Endometrium (tissue), 2 donors: ENCODE measurements at regions not wholly inside any gene's neighbourhood (a gene's known extent, or its start where the extent isn't known, plus 50 kb on each side); places are given as distances from the start of the nearest gene placed in this dataset.
"Not testable (repeated sequence)": the region's sequence is repeated elsewhere in the genome, so short reads cannot be mapped to it uniquely, and the experiment has no call there.

Experiments
- FAIRE-seq: peaks from 2 replicates; lab custom pipeline; 2012; peaks lifted over from hg19 to GRCh38; lab: Jason Lieb, UNC
- donor health status: control.
- donor health status: control.

DNA sequence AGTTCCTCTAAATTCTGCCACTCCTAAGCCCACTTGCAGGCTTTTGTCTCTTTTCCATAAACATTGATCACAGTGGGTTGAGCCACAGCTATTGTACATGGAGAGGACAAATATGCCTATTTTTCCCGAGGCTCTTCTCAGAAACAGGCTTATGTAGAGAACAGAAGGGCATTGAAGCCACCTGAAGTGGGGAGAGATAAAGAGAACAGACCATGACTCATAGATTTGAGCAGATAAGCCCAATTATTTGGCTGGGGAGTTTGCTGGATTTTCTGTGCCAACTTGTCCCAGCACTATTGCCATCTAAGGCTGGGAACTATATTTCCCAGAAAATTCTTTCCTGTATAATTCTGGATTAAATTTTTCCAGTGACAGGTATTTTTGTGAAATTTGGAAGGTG, 446.1 kb upstream of the RPS6KA3 start:
- FAIRE-seq, result no peak

DNA sequence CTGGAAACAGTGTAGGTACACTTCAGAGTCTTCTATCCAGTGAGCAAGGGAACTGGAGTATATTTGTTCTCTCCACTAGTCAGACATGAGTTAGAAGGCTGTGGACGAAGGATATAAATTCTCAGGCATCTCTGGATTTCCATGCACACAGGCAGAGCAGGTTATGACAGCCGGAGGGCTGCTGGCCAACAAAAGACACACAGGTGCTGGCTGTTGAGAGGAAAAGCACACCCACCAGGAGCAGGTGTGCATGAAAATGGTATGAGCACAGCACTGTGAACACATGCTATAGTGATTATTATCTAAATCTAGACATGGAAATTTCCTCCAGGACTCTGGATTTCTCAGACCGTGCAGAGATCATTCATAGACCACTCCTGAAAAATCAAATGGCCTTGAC, 444.7 kb upstream of the RPS6KA3 start:
- no peak for FAIRE-seq

DNA sequence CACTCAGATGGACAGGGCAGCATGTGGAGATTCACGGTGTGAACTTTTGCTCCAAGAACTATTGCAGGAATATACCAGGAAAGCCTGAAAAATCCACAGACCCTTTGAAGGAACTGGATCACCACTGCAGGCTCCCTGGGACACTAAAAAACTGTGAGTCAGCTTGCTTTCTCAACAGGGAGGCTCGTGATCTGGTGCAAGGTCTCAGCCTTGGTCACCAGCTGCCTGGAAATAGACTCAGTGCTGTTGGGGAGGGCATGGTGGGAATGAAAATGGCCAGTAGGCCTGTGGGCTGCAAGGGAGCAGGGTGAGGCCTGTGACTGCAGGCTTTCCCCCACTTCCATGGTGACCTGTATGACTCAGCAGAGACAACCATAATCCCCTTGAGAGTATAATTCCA, 426.4 kb upstream of the RPS6KA3 start:
- no peak for FAIRE-seq

DNA sequence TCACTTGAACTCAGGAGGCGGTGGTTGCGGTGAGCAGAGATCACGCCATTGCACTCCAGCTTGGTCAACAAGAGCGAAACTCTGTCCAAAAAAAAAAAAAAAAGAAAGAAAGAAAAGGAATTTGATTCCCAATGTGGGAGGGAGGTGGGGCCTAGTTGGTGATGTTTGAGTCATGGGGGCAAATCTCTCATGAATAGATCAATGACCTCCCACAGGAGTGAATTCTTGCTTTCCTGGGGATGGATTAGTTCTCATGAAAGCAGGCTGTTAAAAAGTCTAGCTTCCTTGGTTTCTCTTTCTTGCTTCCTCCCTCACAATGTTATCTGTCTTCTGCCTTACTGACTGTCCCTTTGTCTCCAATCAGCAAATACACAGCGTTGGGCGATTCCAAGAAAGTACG, 419.5 kb upstream of the RPS6KA3 start:
- FAIRE-seq, result no peak

DNA sequence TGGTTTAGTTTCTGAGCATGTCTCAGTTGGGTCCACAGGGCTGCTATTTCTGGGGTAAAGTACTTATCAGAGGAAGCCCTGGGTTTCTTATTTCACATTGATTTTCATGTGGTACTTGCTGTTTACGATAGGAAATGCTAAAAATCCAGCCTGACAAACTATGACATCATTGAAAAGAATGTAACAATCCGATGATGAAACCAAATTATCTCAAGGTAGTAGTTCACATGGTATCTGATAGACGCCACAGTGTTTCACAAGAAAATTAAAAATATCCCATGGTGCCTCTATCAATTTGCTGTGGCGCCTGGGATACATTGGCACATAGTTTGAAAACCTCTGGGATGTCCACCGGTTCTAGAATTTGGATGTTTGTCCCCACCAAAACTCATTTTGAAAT, 418.9 kb upstream of the RPS6KA3 start:
- no peak for FAIRE-seq

DNA sequence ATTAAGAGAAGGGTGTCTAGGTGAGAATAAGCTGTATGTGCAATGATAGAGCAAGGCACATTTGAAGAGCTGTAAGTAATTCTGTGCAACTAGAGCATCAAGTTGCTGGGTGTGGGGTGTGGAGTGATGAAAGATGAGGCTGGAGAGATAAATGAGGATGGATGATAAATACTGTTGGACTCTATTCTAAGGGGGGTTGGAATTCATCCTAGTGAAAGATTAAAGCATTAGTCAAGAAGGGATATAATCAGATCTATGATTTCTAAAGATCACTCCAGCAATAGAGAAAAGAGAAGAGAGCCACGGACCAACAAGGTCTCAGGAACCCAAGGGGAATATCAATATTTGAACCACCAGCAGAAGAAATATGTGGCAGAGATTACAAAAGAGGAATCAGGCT, 415.0 kb upstream of the RPS6KA3 start:
- FAIRE-seq, result no peak

DNA sequence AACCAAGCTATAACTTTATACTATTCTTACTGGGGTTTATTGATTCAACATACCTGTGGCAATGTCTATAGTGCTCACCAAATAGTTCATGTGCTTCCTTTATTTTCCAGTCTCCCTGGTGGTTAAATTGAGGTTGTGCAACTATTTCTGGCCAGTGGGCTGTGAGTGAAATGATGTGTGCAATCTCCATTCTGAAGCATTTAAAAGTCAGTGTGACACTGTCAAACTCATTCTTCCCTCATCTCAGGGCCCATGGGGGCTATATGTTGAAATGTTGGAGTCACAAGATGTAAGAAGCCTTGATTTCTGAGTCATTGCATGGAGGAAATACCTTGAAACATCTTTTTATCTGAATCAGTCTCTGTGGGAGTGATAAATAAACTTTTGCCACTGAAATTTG, 414.3 kb upstream of the RPS6KA3 start:
- FAIRE-seq, result no peak

DNA sequence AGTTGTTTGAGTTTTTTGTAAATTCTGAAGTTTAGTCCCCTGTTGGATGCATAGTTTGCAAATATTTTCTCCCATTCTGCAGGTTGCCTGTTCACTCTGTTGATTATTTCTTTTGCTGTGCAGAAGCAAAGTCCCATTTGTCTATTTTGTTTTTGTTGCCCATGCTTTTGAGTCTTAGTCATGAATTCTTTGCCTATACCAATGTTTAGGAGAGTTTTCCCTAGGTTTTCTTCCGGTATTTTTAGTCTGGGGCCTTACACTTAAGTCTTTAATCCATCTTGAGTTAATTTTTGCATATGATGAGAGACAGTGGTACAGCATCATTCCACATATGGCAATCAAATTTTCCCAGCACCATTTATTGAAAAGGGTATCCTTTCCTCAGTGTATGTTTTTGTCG, 405.8 kb upstream of the RPS6KA3 start:
- no peak for FAIRE-seq

DNA sequence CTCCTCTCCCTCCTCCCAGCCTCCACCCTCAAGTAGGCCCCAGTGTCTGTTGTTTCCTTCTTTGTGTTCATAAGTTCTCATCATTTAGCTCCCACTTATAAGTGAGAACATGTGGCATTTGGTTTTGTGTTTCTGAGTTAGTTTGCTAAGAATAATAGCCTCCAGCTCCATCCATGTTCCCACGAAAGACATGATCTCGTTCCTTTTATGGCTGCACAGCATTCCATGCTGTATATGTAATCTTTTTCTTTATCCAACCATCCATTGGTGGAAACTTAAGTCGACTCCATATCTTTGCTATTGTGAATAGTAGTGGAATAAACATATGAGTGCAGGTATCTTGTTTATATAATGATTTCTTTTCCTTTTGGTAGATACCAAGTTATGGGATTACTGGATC, 405.0 kb upstream of the RPS6KA3 start:
- FAIRE-seq, result not testable (repeated sequence)

DNA sequence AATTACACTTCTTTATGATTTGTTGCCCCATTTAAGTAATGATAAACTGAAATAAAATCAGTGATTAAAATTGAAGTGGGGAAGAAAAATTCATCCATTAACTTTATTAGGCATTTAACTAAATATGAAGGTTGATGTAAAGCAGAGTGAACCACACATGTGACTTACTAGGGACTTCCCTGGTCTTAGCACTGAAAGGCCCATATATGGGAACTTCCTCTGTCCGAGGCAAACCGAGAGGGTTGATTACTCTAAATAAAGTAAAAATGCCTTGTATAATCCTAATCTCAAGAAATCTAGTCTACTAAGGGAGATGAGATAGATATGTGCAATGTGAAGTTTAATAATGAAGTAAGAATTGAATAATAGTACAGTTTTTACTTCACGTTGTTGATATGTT, 403.9 kb upstream of the RPS6KA3 start:
- no peak for FAIRE-seq

DNA sequence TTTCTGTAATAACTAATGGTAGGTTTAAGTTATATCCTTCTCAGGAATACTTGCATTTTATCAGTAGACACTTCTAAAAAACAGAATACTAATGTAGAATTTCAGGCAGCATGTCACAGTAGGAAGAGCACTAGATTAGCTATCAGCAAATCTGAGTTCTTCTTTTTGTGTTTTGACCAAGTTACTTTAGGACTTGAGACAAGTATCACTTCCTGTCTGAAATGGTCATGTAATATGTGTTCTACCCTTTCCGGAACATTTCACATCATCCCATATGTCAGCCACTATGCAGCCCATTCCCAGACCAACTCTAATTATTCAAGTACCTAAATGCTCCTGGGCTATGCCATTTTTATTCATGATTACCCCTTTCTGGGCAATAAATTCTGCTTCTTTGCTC, 401.8 kb upstream of the RPS6KA3 start:
- no peak for FAIRE-seq

DNA sequence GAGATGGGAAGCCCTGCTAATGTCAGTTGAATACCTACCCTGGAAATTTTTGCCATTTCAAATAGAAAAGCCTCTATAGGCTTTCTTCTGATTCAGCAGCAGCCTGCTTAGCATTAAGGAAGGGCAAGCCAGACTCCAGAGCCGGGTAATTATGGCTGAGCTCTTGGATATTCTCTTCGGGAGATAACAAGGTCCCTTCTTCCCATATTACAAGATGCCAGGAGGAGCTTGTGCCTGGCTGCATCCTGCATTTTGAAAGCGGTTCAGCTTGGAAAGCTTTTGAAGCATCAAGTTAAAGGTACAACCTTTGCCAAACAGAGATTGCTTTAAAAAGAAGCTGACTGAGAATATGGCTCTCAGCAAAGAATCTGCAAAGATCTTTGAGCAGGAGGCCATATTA, 399.6 kb upstream of the RPS6KA3 start:
- no peak for FAIRE-seq

DNA sequence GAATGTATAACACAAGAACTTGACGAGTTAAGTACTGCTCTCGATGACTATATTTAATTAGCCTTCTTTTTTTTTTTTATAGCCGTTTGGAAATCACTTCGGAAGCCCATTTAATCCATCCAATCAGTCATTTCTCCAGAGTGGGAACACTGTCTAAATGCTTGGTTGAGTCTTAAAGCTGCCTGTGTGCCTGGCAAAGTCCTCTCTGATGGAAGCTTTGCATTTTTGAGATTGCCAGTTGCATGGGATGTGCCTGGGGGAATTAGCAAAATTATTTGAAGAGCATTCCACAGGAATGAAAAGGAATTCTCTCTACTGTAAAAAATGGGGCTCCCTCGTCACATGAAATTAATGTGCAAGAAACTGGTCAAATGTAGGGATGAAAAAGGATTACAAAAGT, 398.8 kb upstream of the RPS6KA3 start:
- no peak for FAIRE-seq

DNA sequence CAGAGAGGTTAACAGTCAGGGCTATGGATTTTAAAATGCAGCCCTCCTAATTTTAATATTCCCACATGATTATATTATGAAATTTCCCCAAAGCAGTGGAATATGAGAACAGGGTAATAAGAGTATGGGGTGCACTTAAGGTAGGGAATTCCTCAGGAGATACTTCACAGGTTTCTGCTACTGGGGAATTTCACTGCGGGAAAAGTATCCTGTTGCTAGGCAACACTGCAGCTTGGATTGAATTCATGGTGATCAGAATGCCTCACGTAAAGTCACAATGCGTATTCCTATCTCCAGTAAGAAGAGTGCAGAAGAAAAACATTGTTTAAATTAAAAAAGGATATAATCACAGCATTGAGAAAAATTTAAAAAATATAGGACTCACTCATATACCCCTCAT, 398.1 kb upstream of the RPS6KA3 start:
- FAIRE-seq, result no peak

DNA sequence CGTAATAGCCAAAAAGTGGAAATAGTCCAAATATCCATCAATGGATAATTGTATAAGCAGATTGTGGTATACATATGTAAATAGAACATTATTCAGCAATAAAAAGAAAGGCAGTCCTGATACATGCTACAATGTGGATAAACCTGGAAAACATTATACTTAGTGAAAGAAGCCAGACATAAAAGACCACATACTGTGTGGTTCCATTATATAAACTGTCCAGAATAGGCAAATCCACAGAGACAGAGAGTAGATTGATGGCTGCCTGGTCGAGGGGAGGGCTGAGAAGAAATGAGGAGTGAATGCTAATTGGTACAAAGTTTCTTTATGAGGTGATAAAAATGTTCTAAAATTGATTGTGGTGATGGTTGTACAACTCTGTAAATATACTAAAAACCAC, 397.4 kb upstream of the RPS6KA3 start:
- FAIRE-seq, result no peak

DNA sequence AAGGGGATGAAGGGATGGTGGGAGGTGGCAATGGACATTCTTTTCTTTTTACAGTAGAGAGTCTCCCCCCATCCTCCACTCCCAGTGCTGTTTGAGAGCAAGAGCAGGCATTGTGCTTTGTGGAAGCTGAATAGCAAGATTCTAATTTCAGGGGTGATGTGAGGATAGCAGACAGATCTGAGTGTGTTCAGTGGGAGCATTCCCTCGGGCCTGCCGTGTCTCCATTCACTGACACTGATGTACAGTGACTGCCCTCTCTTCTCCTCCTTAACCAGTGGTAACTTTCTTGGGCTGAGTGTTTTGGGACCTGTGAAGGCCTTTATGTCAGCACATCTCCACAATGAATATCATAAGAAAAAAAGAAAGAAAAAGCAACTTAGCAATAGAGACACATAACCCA, 396.6 kb upstream of the RPS6KA3 start:
- FAIRE-seq, result no peak

DNA sequence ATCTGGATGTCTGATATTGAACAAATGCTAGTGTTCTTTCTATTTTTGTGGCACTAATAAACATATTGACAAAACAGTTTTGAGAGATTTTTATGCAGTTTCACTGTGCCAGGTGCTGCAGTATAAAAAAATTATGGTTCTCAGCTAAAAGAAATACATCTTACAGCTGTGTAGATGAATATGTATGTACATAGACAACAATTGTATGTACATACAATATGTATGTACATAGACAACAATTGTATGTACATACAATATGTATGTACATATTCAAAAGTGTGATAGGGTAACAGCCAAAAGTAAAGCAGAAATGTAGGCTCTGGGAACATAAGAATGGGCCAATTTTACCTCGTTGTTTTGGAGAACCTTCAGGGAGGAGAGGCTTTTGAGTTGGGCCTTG, 390.0 kb upstream of the RPS6KA3 start:
- no peak for FAIRE-seq

DNA sequence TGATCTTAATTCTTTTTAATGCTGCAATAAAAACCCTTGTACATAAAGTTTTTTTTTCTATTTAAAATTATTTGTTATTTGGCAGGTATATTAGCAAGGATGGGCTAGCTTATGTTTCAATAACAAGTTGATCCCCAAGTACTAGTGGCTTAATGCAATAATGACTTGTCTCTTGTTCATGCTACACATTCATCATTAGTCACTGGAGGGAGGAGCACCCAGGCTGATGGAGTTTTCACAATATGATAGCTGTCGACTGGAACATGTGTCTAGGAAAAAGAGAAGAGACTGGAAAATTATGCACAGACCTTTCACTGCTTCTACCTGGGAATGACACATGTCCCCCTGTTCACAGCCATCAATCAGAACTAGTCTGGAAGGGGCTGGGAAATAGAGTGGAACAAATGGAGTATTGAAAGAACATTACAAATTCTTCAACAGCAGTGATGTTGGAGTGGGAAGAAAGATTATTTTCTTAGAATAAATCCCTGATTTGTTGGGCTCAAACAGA, 387.9 kb upstream of the RPS6KA3 start:
- FAIRE-seq, result no peak

DNA sequence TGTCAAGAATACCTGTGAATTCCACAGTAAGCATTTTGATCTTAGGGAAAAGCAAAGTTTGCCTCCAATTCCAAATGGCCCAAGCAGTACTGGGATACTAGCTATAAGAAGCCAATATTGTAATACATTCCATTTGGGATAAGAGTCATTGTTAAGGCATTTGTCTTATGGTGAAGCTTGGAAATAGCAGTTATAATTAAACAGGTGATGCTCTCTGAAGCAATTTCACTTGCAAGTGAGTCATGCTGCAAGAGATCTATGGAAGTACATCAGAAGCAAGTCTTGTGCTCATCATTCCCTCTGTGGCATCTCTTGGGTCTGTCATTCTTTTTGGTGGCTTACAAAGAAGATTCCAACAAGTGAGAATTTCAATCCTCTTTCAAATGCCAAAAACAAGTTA, 386.4 kb upstream of the RPS6KA3 start:
- FAIRE-seq, result no peak

DNA sequence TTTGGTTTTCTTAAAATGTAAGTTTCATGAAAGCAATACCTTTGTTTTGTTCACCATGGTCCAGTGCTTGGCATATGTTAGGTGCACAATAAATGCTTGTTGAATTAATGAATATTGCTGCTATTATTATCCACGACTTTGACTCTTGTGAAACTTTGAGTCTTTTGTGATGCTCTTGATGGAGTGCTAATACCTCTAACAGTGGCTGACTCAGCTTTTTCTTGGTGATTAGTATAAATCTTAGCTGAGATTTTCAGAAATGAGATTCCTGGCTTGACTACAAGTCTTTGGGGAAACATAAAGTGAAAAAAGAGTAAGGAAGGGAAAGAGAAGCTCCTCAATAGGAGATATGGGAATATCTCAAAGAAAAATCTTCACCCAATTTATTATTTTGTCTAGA, 375.2 kb upstream of the RPS6KA3 start:
- no peak for FAIRE-seq

DNA sequence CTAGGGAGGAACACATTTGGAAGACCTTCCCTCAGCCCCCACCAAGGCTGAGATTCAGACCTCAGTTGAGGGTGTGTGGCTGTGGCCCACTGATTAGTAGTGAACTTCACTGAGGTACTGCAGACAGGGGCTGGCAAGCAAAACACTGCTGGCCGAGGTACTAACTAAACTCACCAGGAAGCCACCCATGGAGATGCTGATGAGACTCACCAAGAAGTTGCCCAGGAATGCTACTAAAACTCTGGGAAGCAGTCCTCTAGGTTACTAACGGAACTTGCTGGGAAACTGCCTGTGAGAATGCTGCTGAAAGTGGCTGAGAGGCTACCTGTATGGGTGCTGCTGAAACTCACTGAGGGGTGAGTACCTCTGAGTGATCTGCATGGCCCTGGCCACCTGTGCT, 372.4 kb upstream of the RPS6KA3 start:
- FAIRE-seq, result no peak

DNA sequence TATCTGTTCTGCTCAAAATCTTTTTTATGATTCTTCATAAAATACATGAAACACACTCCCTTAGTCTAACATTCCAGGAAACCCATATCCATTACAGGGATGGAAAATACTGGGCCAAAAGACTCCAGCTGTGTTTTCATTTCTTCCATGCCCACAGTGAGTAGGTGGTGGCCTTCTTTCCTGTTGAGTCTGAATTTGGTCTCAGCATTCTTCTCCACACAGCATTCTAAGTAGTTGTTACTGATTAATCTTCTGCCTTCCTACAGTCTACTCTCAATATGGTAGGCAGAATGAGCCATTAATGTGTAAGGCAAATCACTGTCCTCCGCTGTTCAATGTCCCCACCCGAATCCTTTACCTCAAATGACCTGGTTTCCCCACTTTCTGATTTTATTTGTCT, 370.6 kb upstream of the RPS6KA3 start:
- no peak for FAIRE-seq

DNA sequence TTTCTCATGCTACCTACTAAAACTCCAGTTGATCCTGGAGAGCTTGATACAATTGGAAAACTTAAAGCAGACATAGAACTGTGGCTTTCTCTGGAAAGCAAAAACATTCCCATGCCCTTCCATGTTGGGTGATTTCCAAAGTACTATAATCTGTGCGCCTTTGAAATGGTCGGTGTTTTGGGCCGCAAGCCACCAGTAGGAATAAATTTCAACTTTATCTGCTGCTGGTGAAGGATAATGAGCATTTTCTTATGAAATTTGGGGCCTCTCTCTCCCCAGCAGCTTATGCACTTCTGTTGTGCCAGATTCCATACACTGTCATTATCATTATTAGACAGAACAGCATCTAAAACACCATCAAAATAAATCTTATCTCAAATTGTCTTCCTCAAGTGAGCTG, 366.7 kb upstream of the RPS6KA3 start:
- FAIRE-seq, result no peak

DNA sequence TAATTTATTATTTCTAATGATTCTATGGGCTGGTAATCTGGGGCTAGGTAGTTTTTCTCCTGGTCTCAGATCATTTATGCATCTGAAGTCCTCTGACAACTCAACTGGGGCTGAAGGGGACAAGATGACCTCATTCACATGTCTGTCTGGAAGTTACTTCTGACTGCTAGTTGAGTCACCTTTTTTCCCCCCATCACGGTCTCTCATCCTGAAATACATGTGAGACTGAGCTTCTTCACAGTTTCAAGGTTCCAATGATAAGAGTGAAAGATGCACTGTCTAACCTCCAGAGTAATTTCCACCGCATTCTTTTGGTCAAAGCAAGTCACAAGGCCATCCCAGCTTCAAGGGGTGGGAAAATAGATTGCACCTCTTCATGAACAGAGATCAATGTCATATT, 356.7 kb upstream of the RPS6KA3 start:
- FAIRE-seq, result no peak

DNA sequence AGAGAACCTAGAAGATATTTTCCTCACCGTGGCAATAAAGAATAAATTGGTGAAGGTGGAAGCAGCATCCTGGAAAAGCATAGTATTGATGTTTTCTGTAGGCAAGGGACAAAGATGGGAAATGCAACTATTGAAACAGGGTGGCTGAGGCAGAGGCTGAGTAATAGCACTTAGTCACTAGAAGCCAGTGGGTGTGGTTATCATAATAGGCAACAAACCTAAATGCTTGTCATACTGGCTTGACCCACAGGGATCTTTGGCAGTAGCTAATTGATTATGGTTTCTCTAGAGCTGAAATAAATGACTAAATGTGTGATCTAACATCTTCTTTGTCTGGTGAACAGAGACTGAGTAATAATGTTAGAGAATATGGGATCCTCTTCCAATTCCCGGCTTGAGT, 353.6 kb upstream of the RPS6KA3 start:
- no peak for FAIRE-seq
